Pancreas (tissue), 10 donors: ENCODE measurements at regions not wholly inside any gene's neighbourhood (a gene's known extent, or its start where the extent isn't known, plus 50 kb on each side); places are given as distances from the start of the nearest gene placed in this dataset.

Source experiments
- ATAC-seq, 4 donors: fragments of 200-7000 bp; cut with Tn5 transposase; one replicate each; pipeline versions ENCODE4 v1.8.0 to v1.9.1; 2020; ENCODE audit warnings: mild to moderate bottlenecking in 4 of 4, moderate library complexity in 4 of 4
- DNase-seq, 6 donors: peaks; one replicate each; pipeline ENCODE4 v3.0.0-alpha.2; 2020
- FAIRE-seq: peaks from 2 replicates; lab custom pipeline; 2012; peaks lifted over from hg19 to GRCh38; lab: Jason Lieb, UNC
- H3K27ac ChIP-seq, 4 donors: fragments of 200-600 bp; sonication (generic); 1 replicate in 3 of 4; 2 replicates in 1 of 4; pipeline versions ENCODE4 v1.5.0 to v1.8.0; 2020
- H3K27me3 ChIP-seq, 4 donors: fragments of 200-600 bp; one replicate each; pipeline ENCODE4 v1.8.0; 2021
- H3K36me3 ChIP-seq, 3 donors: fragments of 200-600 bp; sonication (generic) in 1 of 3; one replicate each; pipeline versions ENCODE4 v1.5.0 to v1.8.0; 2020 to 2021
- H3K4me1 ChIP-seq, 3 donors: fragments of 200-600 bp; one replicate each; pipeline ENCODE4 v1.8.0; 2021
- H3K4me3 ChIP-seq, 4 donors: fragments of 200-600 bp; sonication (generic) in 2 of 4; one replicate each; pipeline versions ENCODE4 v1.5.0 to v1.8.0; 2020 to 2021
- H3K9me3 ChIP-seq, 4 donors: fragments of 200-600 bp; one replicate each; pipeline ENCODE4 v1.8.0; 2021
- CTCF ChIP-seq, 4 donors: fragments of 200-600 bp; sonication (generic) in 3 of 4; IDR thresholded peaks; one replicate each; pipeline versions ENCODE4 v1.5.0 to v1.8.0; 2021; ENCODE audit warnings: antibody characterized with exemption in 4 of 4
- WGBS, 2 donors: extraction: QIAGEN DNeasy Blood & Tissue Kit; methylation state at CpG; one replicate each; pipeline ENCODE4 v1.1.7; 2013; 5-methylcytosine and 5-hydroxymethylcytosine counted together
- intact Hi-C, 3 donors: fragments of 100-400 bp; cut with DNase I; formaldehyde crosslinking; loops; one replicate each; pipeline versions ENCODE4 v1.11.1 to v1.14.2; 2022
- donor health status: healthy with polysubstance abuse.
- donor health status: DM: no; HTN: no; CAD: no; lungs with moderate emphysema.
- donor health status: DM: no; HTN: no; CAD: no.
- donor health status: control.
- donor health status: control.
- donor health status: Bipolar disorder and iron deficiency.
- donor health status: DM: yes; HTN: yes; CAD: no.
- donor health status: DM: no; HTN: no; CAD: no.
- donor health status: DM: no; HTN: no; CAD: no.
- donor health status: DM: yes; HTN: yes; CAD: no.

- intact Hi-C loops, result no loop called here
- no peak for FAIRE-seq
These were observed 147.4 kb downstream of the IL15 start for GRCh38 chr4:141783770-141784169.

GRCh38 chr4:141786946-141787345 lies 150.6 kb downstream of the IL15 start:
- Histone ChIP-seq H3K9me3 (no peaks in the 10 kb centered on the region), H3K4me1 (no peaks in the 10 kb centered on the region), H3K27me3 (no peaks in the 10 kb centered on the region), H3K36me3 (no peaks in the 10 kb centered on the region), H3K4me3 (no peak overlapping the region), H3K27ac (no peak overlapping the region)
- FAIRE-seq (no peak), ATAC-seq (no peak), DNase-seq (no peak)
- TF ChIP-seq CTCF (IDR thresholded peaks at IDR 0.05), result no peak
- intact Hi-C loops, result no loop called here

More at GRCh38 chr4:141783770-141784169, 147.4 kb downstream of the IL15 start:
- Histone ChIP-seq H3K36me3 (no peaks in the 10 kb centered on the region), H3K27ac (no peak overlapping the region), H3K4me3 (no peak overlapping the region), H3K27me3 (no peaks in the 10 kb centered on the region), H3K9me3 (no peaks in the 10 kb centered on the region), H3K4me1 (no peaks in the 10 kb centered on the region)
- no peak for TF ChIP-seq CTCF (IDR thresholded peaks at IDR 0.05)
- DNase-seq (no peak), ATAC-seq (no peak)

GRCh38 chr4:141788169-141788915 lies 152.0 kb downstream of the IL15 start:
- no peak for TF ChIP-seq CTCF (IDR thresholded peaks at IDR 0.05)
- no peak for ATAC-seq
- Histone ChIP-seq H3K9me3 (no peaks in the 10 kb centered on the region), H3K27me3 (no peaks in the 10 kb centered on the region), H3K4me1 (no peaks in the 10 kb centered on the region), H3K4me3 (no peak overlapping the region), H3K36me3 (no peaks in the 10 kb centered on the region), H3K27ac (no peak overlapping the region)
- no peak for DNase-seq
- intact Hi-C loops, result no loop called here
- no peak for FAIRE-seq
- WGBS, 2 donors, result 62 to 72% methylated on average over 4 of the region's 4 CpGs

- Histone ChIP-seq H3K4me3 (no peak overlapping the region), H3K27ac (no peak overlapping the region), H3K36me3 (no peaks in the 10 kb centered on the region), H3K4me1 (no peaks in the 10 kb centered on the region), H3K9me3 (no peaks in the 10 kb centered on the region), H3K27me3 (no peaks in the 10 kb centered on the region)
- FAIRE-seq (no peak), ATAC-seq (no peak), DNase-seq (no peak)
- TF ChIP-seq CTCF (IDR thresholded peaks at IDR 0.05), result no peak
- intact Hi-C loops, result no loop called here
- WGBS, 2 donors, result 79 to 90% methylated on average over 4 of the region's 4 CpGs
These were observed 153.3 kb downstream of the IL15 start for GRCh38 chr4:141789716-141790115.

- Histone ChIP-seq H3K36me3 (no peaks in the 10 kb centered on the region), H3K4me3 (no peak overlapping the region), H3K27me3 (no peaks in the 10 kb centered on the region), H3K4me1 (no peaks in the 10 kb centered on the region), H3K9me3 (no peaks in the 10 kb centered on the region), H3K27ac (no peak overlapping the region)
- 83 to 93% methylated on average over 2 of the region's 2 CpGs for WGBS, 2 donors
- TF ChIP-seq CTCF (IDR thresholded peaks at IDR 0.05), result no peak
- FAIRE-seq, result no peak
- intact Hi-C loops, result no loop called here
- no peak for DNase-seq
- no peak for ATAC-seq
These were observed 155.8 kb downstream of the IL15 start for GRCh38 chr4:141792164-141792563.
